Transverse colon (tissue), 3 donors: ENCODE measurements at regions not wholly inside any gene's neighbourhood (a gene's known extent, or its start where the extent isn't known, plus 50 kb on each side); places are given as distances from the start of the nearest gene placed in this dataset.

Source experiments
- EP300 ChIP-seq: sonication (generic); formaldehyde crosslinking; IDR thresholded peaks from one replicate; pipeline ENCODE4 v1.6.1; 2017; ENCODE audit warnings: antibody characterized with exemption, low read depth
- POLR2A ChIP-seq: fragments of 450-650 bp; IDR thresholded peaks from one replicate; pipeline ENCODE4 v1.6.1; 2016; ENCODE audit warnings: antibody characterized with exemption, mild to moderate bottlenecking, moderate library complexity
- TF ChIP-seq, protein P1 (sequence below), 5 experiments: fragments of 200-600 bp in 3 of 5; fragments of 450-650 bp in 2 of 5; sonication (generic) in 3 of 5; IDR thresholded peaks; 1 replicate in 2 of 5; 2 replicates in 3 of 5; pipeline ENCODE4 v1.5.1; 2016 to 2017; ENCODE audit warnings: antibody characterized with exemption in 5 of 5, inconsistent platforms in 3 of 5, mild to moderate bottlenecking in 2 of 5, moderate library complexity in 1 of 5

DNA sequence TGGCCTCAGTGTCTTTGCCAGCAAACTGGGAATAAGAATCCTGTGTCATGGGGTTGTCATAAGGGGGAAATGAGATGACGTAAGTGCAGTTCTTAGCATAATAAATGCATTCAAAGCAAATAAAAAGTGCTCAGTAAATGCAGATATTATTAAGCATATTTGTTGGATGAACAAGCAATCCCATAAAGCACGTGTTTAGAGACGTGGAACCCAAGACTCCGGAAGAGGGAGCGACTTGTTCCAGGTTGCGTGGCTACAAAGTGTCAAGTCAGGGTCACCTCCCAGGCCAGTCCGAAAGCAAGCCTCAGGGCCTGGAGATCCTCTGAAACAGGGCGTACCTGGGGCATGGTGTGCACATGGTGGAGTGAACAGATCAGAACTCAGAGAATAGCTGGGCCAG, 58.0 kb upstream of the LAPTM5 start:
- TF ChIP-seq POLR2A (no peak), EP300 (no peak)
- TF ChIP-seq, protein P1, sequence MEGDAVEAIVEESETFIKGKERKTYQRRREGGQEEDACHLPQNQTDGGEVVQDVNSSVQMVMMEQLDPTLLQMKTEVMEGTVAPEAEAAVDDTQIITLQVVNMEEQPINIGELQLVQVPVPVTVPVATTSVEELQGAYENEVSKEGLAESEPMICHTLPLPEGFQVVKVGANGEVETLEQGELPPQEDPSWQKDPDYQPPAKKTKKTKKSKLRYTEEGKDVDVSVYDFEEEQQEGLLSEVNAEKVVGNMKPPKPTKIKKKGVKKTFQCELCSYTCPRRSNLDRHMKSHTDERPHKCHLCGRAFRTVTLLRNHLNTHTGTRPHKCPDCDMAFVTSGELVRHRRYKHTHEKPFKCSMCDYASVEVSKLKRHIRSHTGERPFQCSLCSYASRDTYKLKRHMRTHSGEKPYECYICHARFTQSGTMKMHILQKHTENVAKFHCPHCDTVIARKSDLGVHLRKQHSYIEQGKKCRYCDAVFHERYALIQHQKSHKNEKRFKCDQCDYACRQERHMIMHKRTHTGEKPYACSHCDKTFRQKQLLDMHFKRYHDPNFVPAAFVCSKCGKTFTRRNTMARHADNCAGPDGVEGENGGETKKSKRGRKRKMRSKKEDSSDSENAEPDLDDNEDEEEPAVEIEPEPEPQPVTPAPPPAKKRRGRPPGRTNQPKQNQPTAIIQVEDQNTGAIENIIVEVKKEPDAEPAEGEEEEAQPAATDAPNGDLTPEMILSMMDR (IDR thresholded peaks at IDR 0.05), result no peak
